ENCODE measurements at regions not wholly inside any gene's neighbourhood (a gene's known extent, or its start where the extent isn't known, plus 50 kb on each side); places are given as distances from the start of the nearest gene placed in this dataset.
A peak's percentile ranks its signal among the peaks of the same experiment; 100 is the strongest.

DNA sequence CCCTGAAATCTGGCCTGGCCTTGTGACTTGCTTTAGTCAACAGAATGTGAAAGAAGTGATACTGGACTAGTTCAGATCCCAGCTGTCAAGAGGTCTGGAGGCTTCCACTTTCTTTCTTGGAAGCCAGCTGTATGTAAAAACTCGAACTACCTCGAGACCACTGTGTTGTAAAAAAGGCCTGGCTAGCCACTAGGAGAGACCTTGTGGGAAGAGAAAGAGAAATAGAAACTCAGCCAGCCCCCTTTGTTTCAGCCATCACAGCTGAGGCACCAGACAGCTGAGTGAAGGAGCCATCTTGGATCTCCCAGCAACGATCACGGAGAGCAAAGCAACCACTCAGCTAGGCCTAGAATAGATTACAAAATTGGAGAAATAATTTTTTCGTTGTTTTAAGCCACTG lies 324.9 kb upstream of the TCF4 start:
- Mint-ChIP-seq H3K4me3 (ENCODE audit: unreplicated experiment) (no peak overlapping the region), H3K27ac (ENCODE audit: unreplicated experiment) (no peak overlapping the region), H3K27me3 (ENCODE audit: low read depth, unreplicated experiment) (no peaks in the 10 kb centered on the region), H3K9me3 (ENCODE audit: unreplicated experiment) (peaks cover 12% of the 10 kb centered on the region), H3K36me3 (ENCODE audit: low read depth, unreplicated experiment) (no peaks in the 10 kb centered on the region), H3K4me1 (ENCODE audit: low read depth, unreplicated experiment) (peaks cover 17% of the 10 kb centered on the region)
- Histone ChIP-seq H3K27me3 (ENCODE audit: insufficient read depth, low read length) (no peaks in the 10 kb centered on the region), H3K79me2 (ENCODE audit: insufficient read depth, low read length) (no peaks in the 10 kb centered on the region), H4K20me1 (ENCODE audit: insufficient read depth, low read length) (no peaks in the 10 kb centered on the region), H2AFZ (ENCODE audit: low read depth, low read length) (no peak overlapping the region), H3K27ac (ENCODE audit: low read depth, low read length) (no peak overlapping the region), H3K9ac (ENCODE audit: low read length) (no peak overlapping the region), H3K4me3 (ENCODE audit: insufficient read depth, low read depth, low read length) (no peak overlapping the region), H3K9me3 (ENCODE audit: insufficient read depth, low read depth, low read length) (no peaks in the 10 kb centered on the region), H3K4me2 (ENCODE audit: low read length) (no peak overlapping the region), H3K36me3 (ENCODE audit: insufficient read depth, low read length) (no peaks in the 10 kb centered on the region), H3K4me1 (ENCODE audit: insufficient read depth, low read length) (peaks cover 4% of the 10 kb centered on the region)
- DNase-seq (ENCODE audit: low read depth) (no peak), FAIRE-seq (no peak)
- TF ChIP-seq EZH2 (IDR thresholded peaks at IDR 0.05; ENCODE audit: insufficient read depth, low read length): no peak
- TF ChIP-seq, protein P1, sequence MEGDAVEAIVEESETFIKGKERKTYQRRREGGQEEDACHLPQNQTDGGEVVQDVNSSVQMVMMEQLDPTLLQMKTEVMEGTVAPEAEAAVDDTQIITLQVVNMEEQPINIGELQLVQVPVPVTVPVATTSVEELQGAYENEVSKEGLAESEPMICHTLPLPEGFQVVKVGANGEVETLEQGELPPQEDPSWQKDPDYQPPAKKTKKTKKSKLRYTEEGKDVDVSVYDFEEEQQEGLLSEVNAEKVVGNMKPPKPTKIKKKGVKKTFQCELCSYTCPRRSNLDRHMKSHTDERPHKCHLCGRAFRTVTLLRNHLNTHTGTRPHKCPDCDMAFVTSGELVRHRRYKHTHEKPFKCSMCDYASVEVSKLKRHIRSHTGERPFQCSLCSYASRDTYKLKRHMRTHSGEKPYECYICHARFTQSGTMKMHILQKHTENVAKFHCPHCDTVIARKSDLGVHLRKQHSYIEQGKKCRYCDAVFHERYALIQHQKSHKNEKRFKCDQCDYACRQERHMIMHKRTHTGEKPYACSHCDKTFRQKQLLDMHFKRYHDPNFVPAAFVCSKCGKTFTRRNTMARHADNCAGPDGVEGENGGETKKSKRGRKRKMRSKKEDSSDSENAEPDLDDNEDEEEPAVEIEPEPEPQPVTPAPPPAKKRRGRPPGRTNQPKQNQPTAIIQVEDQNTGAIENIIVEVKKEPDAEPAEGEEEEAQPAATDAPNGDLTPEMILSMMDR (IDR thresholded peaks at IDR 0.05; ENCODE audit: insufficient read depth, low read depth, low read length): no peak

DNA sequence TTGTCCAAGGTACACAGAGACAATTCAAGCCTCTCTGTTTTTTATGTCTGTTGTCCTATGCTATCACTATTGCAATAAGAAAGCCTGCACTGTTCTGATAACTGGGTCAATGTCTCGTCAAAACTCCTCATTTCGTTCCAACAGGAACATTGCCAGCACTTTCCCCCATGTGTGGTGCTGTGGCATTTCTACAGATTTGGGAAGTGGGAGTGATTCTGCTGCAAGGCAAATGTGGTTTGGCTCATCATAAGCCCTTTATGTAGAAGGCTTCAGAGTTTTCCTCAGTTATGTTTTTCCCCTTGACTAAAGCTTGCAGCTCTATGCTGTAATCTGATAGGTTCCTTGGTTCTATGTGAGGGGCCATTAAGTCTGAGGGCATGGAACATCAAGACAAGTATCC lies 324.1 kb upstream of the TCF4 start:
- Mint-ChIP-seq H3K4me3 (ENCODE audit: unreplicated experiment) (no peak overlapping the region), H3K9me3 (ENCODE audit: unreplicated experiment) (peaks cover 12% of the 10 kb centered on the region), H3K27me3 (ENCODE audit: low read depth, unreplicated experiment) (no peaks in the 10 kb centered on the region), H3K36me3 (ENCODE audit: low read depth, unreplicated experiment) (no peaks in the 10 kb centered on the region), H3K4me1 (ENCODE audit: low read depth, unreplicated experiment) (peaks cover 26% of the 10 kb centered on the region), H3K27ac (ENCODE audit: unreplicated experiment) (no peak overlapping the region)
- H3K36me3 ChIP-seq (ENCODE audit: insufficient read depth, low read length): no peaks in the 10 kb centered on the region
- DNase-seq (ENCODE audit: low read depth) (peak; percentile 11), FAIRE-seq (no peak)
- H3K9ac ChIP-seq (ENCODE audit: low read length): no peak overlapping the region
- H2AFZ ChIP-seq (ENCODE audit: low read depth, low read length): no peak overlapping the region
- H3K27ac ChIP-seq (ENCODE audit: low read depth, low read length): no peak overlapping the region
- no peak overlapping the region for H3K4me3 ChIP-seq (ENCODE audit: insufficient read depth, low read depth, low read length)
- no peaks in the 10 kb centered on the region for H3K9me3 ChIP-seq (ENCODE audit: insufficient read depth, low read depth, low read length)
- TF ChIP-seq, protein P1 (IDR thresholded peaks at IDR 0.05; ENCODE audit: insufficient read depth, low read depth, low read length): no peak
- no peak for TF ChIP-seq EZH2 (IDR thresholded peaks at IDR 0.05; ENCODE audit: insufficient read depth, low read length)
- H3K4me1 ChIP-seq (ENCODE audit: insufficient read depth, low read length): peaks cover 4% of the 10 kb centered on the region
- no peaks in the 10 kb centered on the region for H3K27me3 ChIP-seq (ENCODE audit: insufficient read depth, low read length)
- H4K20me1 ChIP-seq (ENCODE audit: insufficient read depth, low read length): no peaks in the 10 kb centered on the region
- no peak overlapping the region for H3K4me2 ChIP-seq (ENCODE audit: low read length)
- no peaks in the 10 kb centered on the region for H3K79me2 ChIP-seq (ENCODE audit: insufficient read depth, low read length)

DNA sequence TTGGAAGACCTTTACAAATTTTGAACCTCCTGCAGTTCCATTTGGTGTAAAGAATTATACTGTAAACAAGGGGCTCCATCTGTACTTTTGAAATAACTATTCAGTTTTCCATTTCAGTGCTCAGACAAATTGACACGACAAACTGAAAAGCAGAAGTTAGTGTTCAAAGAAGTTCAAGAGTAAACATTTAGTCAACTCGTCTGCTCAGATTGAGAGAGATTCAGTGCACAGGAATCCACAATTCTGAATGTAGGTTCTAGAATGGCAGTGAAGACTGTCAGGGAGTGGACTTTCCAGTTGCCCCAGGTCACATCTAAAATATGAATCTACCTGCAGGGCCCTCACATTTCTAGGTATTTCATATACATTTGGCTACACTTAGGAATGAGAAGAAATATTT lies 322.3 kb upstream of the TCF4 start:
- no peak for FAIRE-seq
- no peak for DNase-seq (ENCODE audit: low read depth)

More for the DNA sequence above, 322.3 kb upstream of the TCF4 start:
- H3K36me3 ChIP-seq (ENCODE audit: insufficient read depth, low read length): no peaks in the 10 kb centered on the region
- Mint-ChIP-seq H3K36me3 (ENCODE audit: low read depth, unreplicated experiment) (no peaks in the 10 kb centered on the region), H3K9me3 (ENCODE audit: unreplicated experiment) (peaks cover 6% of the 10 kb centered on the region), H3K27ac (ENCODE audit: unreplicated experiment) (no peak overlapping the region), H3K4me1 (ENCODE audit: low read depth, unreplicated experiment) (peaks cover 31% of the 10 kb centered on the region), H3K27me3 (ENCODE audit: low read depth, unreplicated experiment) (no peaks in the 10 kb centered on the region), H3K4me3 (ENCODE audit: unreplicated experiment) (no peak overlapping the region)
- H3K4me2 ChIP-seq (ENCODE audit: low read length): no peak overlapping the region
- H3K27me3 ChIP-seq (ENCODE audit: insufficient read depth, low read length): no peaks in the 10 kb centered on the region
- no peaks in the 10 kb centered on the region for H4K20me1 ChIP-seq (ENCODE audit: insufficient read depth, low read length)
- peak overlapping the region; percentile 12 for H2AFZ ChIP-seq (ENCODE audit: low read depth, low read length)
- H3K9me3 ChIP-seq (ENCODE audit: insufficient read depth, low read depth, low read length): no peaks in the 10 kb centered on the region
- no peak overlapping the region for H3K9ac ChIP-seq (ENCODE audit: low read length)
- peaks cover 4% of the 10 kb centered on the region for H3K4me1 ChIP-seq (ENCODE audit: insufficient read depth, low read length)
- no peak for TF ChIP-seq EZH2 (IDR thresholded peaks at IDR 0.05; ENCODE audit: insufficient read depth, low read length)
- TF ChIP-seq, protein P1 (IDR thresholded peaks at IDR 0.05; ENCODE audit: insufficient read depth, low read depth, low read length): no peak
- no peaks in the 10 kb centered on the region for H3K79me2 ChIP-seq (ENCODE audit: insufficient read depth, low read length)
- no peak overlapping the region for H3K4me3 ChIP-seq (ENCODE audit: insufficient read depth, low read depth, low read length)
- no peak overlapping the region for H3K27ac ChIP-seq (ENCODE audit: low read depth, low read length)
